ENCODE measurements at regions not wholly inside any gene's neighbourhood (a gene's known extent, or its start where the extent isn't known, plus 50 kb on each side); places are given as distances from the start of the nearest gene placed in this dataset.
"Not testable (repeated sequence)": the region's sequence is repeated elsewhere in the genome, so short reads cannot be mapped to it uniquely, and the experiment has no call there.

DNA sequence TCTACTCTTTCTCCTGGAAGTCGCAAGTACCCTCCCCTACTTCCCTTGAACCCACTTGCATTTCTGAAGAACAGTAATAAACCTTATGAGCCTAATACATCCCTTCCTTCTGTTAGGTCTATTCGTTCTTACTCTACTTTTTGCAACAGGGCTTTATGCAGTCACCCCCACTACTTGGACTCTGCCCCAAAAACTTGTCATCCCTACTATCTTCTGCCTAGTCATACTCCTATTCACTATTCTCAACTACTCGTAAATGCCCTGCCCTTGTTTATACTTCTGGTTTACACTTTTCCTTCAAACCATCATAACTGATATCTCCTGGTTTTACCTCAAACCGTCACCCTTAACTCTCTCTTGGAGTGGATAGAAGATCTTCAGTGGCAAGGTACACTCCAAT lies 55.2 kb upstream of the SLIT2 start:
- no peak for DNase-seq (ENCODE audit: low read depth)

DNA sequence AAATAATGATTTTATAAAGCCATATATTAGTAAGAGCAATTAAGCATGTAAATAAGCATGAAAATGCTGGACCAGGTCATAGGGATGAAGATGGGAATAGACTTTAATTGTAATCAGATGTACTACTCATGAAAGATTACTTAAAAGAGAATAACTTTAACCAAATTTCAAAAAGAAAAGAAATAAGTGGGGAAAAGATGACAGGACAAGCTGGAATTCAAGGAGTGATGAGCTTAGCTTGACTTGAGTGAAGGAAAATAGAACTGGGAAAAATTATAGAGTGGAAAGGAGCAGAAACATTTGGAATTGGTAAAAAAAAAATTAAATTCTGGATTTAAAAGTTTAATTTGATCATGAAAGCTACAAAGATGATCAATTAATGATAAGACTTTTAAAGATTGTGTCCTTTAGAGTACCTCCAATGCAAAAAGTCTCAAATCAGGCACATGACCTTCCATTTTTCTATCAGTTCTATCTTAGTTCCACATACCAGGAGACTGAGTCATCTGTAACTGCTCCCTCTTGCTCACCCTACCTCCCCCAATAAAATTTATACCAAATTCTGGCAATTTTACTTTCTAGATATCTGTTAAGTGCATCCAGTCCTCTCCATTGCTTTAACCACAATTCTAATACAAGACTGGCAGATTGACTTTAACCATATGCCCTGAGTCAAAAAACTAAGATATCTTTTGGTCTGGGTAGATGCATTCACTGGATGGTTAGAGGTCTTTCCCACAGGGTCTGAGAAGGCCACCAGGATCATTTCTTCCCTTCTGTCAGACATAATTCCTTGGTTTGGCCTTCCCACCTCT lies 56.4 kb upstream of the SLIT2 start:
- DNase-seq (ENCODE audit: low read depth): no peak

- no peak for DNase-seq (ENCODE audit: low read depth)
These were observed 57.3 kb upstream of the SLIT2 start for GRCh38 chr4:20194123-20195013.

GRCh38 chr4:20193141-20193936 lies 58.4 kb upstream of the SLIT2 start:
- no peak for DNase-seq (ENCODE audit: low read depth)

GRCh38 chr4:20192736-20193135 lies 59.0 kb upstream of the SLIT2 start:
- no peak for DNase-seq (ENCODE audit: low read depth)

- no peak for DNase-seq (ENCODE audit: low read depth)
These were observed 66.6 kb upstream of the SLIT2 start for GRCh38 chr4:20185103-20185502.

DNA sequence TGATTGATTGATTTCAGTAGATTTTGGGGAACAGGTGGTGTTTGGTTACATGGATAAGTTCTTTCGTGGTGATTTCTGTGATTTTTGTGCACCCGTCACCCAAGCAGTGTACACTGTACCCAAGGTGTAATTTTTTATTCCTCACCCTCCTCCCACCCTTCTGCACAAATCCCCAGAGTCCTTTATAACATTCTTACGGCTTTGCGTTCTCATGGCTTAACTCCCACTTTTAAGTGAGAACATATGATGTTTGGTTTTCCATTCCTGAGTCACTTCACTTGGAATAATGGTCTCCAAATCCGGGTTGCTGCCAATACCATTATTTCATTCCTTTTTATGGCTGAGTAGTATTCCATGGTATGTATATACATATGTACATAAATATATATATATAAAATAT lies 68.6 kb upstream of the SLIT2 start:
- not testable (repeated sequence) for DNase-seq (ENCODE audit: low read depth)

DNA sequence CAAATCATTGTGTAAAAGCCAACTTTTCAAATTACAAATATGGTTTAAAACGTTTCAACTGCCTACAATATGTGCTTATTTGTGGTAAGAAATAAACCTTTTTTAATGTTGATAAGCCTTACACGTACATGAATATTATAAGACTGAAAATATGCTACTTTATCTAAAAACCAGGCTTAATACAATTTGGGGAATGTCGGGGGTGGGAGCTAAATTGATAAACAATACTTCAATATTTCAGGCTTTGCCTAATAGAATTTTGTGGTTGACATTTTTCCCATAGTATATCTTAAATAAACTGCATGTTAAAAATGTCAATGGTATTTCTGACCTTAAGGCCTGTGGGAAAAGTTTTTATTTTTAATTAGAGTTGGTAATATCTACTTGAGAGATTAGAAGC lies 69.8 kb upstream of the SLIT2 start:
- no peak for DNase-seq (ENCODE audit: low read depth)

DNA sequence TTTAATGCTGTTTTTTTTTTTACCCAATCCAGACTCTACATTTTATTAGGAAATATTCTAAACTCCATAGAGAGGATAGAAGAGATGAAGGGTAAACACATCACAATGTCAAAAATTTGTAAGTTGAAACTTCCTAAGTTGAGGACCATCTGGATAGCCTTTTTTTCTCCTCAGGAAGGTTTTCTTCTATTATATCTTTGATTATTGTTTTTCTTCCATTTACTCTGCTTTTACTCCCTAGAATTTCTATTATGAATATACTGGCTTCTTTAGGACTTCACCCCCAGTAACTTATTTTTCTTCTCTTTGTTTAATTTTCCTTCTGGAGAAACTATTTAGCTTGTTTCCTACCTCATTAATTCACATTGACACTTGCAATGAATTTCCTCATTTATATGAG lies 71.2 kb upstream of the SLIT2 start:
- no peak for DNase-seq (ENCODE audit: low read depth)

- DNase-seq (ENCODE audit: low read depth): no peak
These were observed 72.7 kb upstream of the SLIT2 start for GRCh38 chr4:20178902-20179576.

DNA sequence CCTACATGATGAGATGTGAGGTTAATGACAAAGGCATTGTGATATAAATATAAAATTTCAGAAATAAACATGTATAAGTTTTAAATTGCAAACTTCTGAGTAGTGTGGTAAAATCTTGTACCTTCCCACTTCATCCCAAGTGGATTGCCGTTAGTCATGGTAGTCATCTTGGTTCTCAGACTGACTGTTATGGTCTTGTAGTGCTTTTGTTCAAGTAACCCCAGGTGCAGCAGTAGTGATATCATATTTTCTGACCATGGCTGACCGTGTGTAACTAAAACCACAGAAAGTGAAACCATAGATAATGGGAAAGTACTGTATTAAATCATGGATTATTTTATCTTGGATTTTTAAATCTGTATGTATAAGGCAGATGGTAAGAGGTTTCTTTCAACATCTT lies 74.8 kb upstream of the SLIT2 start:
- DNase-seq (ENCODE audit: low read depth): no peak

DNA sequence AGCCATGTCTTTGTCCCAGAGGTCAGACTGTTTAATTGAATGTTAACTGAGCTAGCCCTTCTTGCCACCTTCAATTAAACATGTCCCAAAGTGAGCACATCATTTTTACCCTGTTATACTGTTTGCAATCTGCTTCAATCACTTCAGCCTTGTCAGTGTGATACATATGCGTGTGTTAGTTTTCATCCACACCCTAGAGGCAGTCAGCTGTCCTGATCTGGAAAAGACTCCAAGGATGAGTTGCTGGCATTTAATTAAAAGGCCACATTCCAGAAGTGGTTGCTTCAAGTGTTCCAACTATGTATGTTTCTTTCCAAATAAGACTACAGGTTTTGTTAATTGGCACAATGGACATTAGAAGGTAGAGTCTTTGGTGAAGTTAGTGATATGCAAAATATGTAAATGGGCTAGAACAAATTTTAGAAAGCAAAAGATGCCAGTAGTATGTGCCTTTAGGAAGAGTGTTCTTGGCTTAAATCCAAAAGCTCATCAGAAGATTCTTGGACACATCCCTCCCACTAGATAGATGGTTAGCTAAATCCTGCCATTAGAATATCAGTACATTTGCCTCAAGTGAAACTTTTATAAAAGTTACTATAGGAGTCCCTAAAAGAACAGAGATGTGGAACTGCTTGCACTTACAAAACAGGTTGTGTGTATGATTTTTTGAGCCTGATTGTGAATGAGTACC lies 79.5 kb upstream of the SLIT2 start:
- DNase-seq (ENCODE audit: low read depth): no peak

DNA sequence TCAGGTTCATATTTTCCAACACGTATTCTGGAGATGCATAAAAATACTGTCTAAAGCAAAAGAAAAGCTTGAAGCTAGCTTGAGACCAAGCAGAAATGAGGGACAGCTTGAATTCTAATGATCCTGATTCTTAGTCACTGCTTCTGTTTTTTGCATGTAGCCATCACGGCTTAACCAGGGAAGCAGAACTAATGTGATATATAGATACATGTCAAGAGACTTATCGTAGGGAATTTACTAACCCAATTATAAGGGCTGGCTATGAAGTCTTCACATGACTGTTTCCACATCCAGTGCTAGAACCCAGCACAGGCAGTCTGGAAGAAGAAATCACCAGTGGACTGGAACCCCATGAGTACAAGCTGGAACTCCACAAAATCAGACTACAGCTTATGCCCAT lies 85.2 kb upstream of the SLIT2 start:
- no peak for DNase-seq (ENCODE audit: low read depth)

GRCh38 chr4:20159516-20159915 lies 92.2 kb upstream of the SLIT2 start:
- DNase-seq (ENCODE audit: low read depth): no peak

- DNase-seq (ENCODE audit: low read depth): no peak
These were observed 93.5 kb upstream of the SLIT2 start for GRCh38 chr4:20158195-20158594.

DNA sequence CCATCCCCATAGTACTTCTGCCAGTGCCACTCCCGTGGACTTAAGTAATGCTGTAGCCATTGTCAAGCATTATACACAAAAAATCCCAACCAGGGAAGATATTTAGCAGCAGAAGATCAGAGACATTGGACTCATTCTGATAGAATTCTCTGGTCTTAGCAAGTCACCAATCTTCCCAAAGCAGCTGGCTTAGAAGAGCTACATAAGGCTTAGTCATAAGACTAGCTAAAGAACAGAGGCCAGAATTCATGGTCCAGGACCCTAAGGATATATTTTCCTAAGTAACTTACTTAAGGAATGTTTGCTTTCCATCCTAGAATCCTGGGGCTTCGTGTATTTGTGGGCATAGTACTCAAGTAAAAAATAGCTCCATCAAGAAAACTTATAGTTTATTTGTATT lies 100.3 kb upstream of the SLIT2 start:
- DNase-seq (ENCODE audit: low read depth): no peak

- not testable (repeated sequence) for DNase-seq (ENCODE audit: low read depth)
These were observed 102.6 kb upstream of the SLIT2 start for GRCh38 chr4:20149143-20149542.

DNA sequence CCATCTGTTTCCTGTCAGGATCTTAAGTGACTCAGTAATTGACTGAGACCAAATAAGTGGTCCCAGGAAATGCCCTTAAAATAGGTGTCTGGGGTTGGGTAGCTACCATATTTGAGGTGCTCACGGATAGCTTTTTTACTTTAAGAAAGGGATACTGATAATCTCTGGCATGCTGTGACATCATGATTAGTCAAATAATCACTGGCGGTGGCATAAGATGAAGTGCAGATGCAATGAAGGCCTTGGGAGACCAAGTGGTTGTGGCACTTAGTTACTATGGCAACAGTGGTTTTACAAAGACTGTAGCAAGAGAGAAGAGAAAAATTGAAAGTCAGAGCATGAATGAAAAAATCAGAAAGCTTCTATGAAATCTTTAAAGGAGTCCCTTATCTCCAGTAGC lies 114.5 kb upstream of the SLIT2 start:
- no peak for DNase-seq (ENCODE audit: low read depth)

DNA sequence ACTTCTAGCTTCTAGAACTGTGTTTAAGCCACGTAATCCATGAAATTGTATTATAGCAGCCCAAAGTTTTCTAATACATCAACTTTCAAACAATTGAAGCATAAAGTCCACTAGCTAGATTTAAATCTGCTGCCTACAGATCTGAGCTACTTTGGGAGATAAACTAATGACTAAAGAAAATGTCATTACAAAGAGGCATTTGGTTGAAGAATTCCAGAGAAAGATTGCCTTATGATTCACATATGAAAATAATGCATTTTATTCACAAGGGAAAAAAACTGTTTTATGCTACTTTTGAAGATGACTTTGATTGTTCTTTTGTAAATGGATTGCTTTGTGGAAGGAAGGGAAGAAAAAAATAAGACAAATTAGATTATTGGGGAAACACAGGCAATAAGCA lies 124.1 kb upstream of the SLIT2 start:
- no peak for DNase-seq (ENCODE audit: low read depth)

- DNase-seq (ENCODE audit: low read depth): no peak
These were observed 124.8 kb upstream of the SLIT2 start for GRCh38 chr4:20126906-20127305.

DNA sequence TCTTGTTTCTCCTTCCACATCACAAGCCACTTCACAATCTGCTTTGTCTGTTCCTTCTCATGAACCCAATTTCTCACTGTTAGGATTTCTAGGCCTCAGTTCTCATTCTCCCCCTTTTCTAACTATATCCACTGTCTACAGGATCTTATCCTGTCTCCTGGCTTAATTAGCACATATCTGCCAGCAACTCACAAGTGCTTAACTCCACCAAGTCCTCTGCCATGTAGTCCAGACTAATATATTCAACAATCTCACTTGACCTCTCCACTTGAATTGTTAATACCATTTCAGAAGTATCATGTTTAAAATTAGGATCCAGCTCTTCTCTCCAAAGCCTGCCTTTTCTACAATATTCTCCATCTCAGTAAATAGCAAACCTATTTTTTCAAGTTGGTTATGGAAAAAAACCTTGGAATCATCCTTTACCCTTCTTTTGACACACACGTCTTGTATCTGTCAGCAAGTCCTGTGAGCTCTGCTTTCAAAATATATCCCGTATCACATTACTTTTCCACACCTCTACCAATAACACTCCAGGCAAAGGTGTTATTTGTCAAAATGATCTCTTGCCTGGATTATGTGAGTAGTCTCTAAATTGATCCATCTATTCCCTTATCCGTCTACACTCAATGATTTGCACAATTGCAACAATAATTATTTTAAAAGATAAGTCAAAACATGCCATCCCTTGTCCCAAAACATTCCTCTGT lies 127.2 kb upstream of the SLIT2 start:
- no peak for DNase-seq (ENCODE audit: low read depth)
